H9 (cell line): ENCODE measurements at regions not wholly inside any gene's neighbourhood (a gene's known extent, or its start where the extent isn't known, plus 50 kb on each side); places are given as distances from the start of the nearest gene placed in this dataset. TPM values are rescaled to one million over a fixed set of nuclear protein-coding genes. Genes with fewer than 3 reads are reported as not detected.
"Not testable (repeated sequence)": the region's sequence is repeated elsewhere in the genome, so short reads cannot be mapped to it uniquely, and the experiment has no call there.

Experiments
- DNase-seq: peaks from one replicate; pipeline ENCODE4 v3.0.0-alpha.2; 2017
- H2AFZ ChIP-seq: one replicate; pipeline ENCODE4 v1.6.1; 2013; ENCODE audit warnings: mild to moderate bottlenecking, low read length, control low read depth, moderate library complexity
- H2AK5ac ChIP-seq: 2 replicates; pipeline ENCODE4 v1.6.1; 2013; ENCODE audit warnings: low read length, control low read depth, mixed read lengths; ENCODE audit not compliant: insufficient read length
- H2BK120ac ChIP-seq: one replicate; pipeline ENCODE4 v1.6.1; 2013; ENCODE audit warnings: low read depth, mild to moderate bottlenecking, low read length, control low read depth, inconsistent platforms; ENCODE audit not compliant: poor library complexity, severe bottlenecking
- H2BK12ac ChIP-seq: 2 replicates; pipeline ENCODE4 v1.6.1; 2013; ENCODE audit warnings: low read length, control low read depth, mixed read lengths, low read depth; ENCODE audit not compliant: insufficient read length
- H2BK15ac ChIP-seq: 2 replicates; pipeline ENCODE4 v1.6.1; 2013; ENCODE audit warnings: low read depth, low read length, control low read depth
- H2BK20ac ChIP-seq: one replicate; pipeline ENCODE4 v1.6.1; 2013; ENCODE audit warnings: low read depth, mild to moderate bottlenecking, low read length, control low read depth, inconsistent platforms; ENCODE audit not compliant: poor library complexity, severe bottlenecking
- H2BK5ac ChIP-seq: 2 replicates; pipeline ENCODE4 v1.6.1; 2013; ENCODE audit warnings: low read length, control low read depth, mixed read lengths; ENCODE audit not compliant: insufficient read length
- H3K14ac ChIP-seq: 2 replicates; pipeline ENCODE4 v1.6.1; 2013; ENCODE audit warnings: low read length, control low read depth; ENCODE audit not compliant: insufficient read depth
- H3K18ac ChIP-seq: 2 replicates; pipeline ENCODE4 v1.6.1; 2013; ENCODE audit warnings: low read depth, mild to moderate bottlenecking, mixed read lengths, low read length, control low read depth; ENCODE audit not compliant: insufficient read length
- H3K23ac ChIP-seq: 2 replicates; pipeline ENCODE4 v1.6.1; 2013; ENCODE audit warnings: low read length, control low read depth, mixed read lengths, low read depth; ENCODE audit not compliant: insufficient read length
- H3K23me2 ChIP-seq: 2 replicates; pipeline ENCODE4 v1.6.1; 2013; ENCODE audit warnings: low read depth, mild to moderate bottlenecking, mixed read lengths, low read length, control low read depth; ENCODE audit not compliant: insufficient read length, poor library complexity, severe bottlenecking
- H3K27ac ChIP-seq: 2 replicates; pipeline ENCODE4 v1.5.1; 2013; ENCODE audit warnings: low read length, control low read depth, mixed read lengths, low read depth; ENCODE audit not compliant: insufficient read length
- H3K27me3 ChIP-seq: 2 replicates; pipeline ENCODE4 v1.6.1; 2013; ENCODE audit warnings: low read length, control low read depth, inconsistent platforms; ENCODE audit not compliant: insufficient read depth
- H3K4ac ChIP-seq: 2 replicates; pipeline ENCODE4 v1.6.1; 2013; ENCODE audit warnings: low read depth, mild to moderate bottlenecking, control low read depth, inconsistent platforms, low read length, moderate library complexity
- H3K4me1 ChIP-seq: 2 replicates; pipeline ENCODE4 v1.6.1; 2013; ENCODE audit warnings: low read length, control low read depth, inconsistent platforms; ENCODE audit not compliant: insufficient read depth
- H3K4me2 ChIP-seq: 2 replicates; pipeline ENCODE4 v1.6.1; 2013; ENCODE audit warnings: low read length, control low read depth, mixed read lengths; ENCODE audit not compliant: insufficient read length, insufficient read depth
- H3K56ac ChIP-seq: 2 replicates; pipeline ENCODE4 v1.6.1; 2013; ENCODE audit warnings: low read depth, mild to moderate bottlenecking, mixed read lengths, low read length, control low read depth; ENCODE audit not compliant: insufficient read length
- H3K79me1 ChIP-seq: 2 replicates; pipeline ENCODE4 v1.6.1; 2013; ENCODE audit warnings: low read depth, mild to moderate bottlenecking, moderate library complexity, low read length, control low read depth, inconsistent platforms; ENCODE audit not compliant: insufficient read depth, poor library complexity, severe bottlenecking
- H3K79me2 ChIP-seq: 2 replicates; pipeline ENCODE4 v1.6.1; 2013; ENCODE audit warnings: low read length, control low read depth, inconsistent platforms; ENCODE audit not compliant: insufficient read depth
- H3K9ac ChIP-seq: 2 replicates; pipeline ENCODE4 v1.6.1; 2013; ENCODE audit warnings: low read length, control low read depth, mixed read lengths; ENCODE audit not compliant: insufficient read length; ENCODE audit errors: extremely low read depth
- H3K9me3 ChIP-seq: one replicate; pipeline ENCODE4 v1.6.1; 2013; ENCODE audit warnings: low read depth, low read length, inconsistent platforms; ENCODE audit not compliant: control insufficient read depth
- H3T11ph ChIP-seq: one replicate; pipeline ENCODE4 v1.6.1; 2013; ENCODE audit warnings: mild to moderate bottlenecking, low read length, control low read depth, inconsistent platforms
- H4K20me1 ChIP-seq: one replicate; pipeline ENCODE4 v1.6.1; 2013; ENCODE audit not compliant: control insufficient read depth, insufficient read length, insufficient read depth
- H4K5ac ChIP-seq: 2 replicates; pipeline ENCODE4 v1.6.1; 2013; ENCODE audit warnings: low read depth, mild to moderate bottlenecking, mixed read lengths, low read length, control low read depth; ENCODE audit not compliant: insufficient read length
- H4K8ac ChIP-seq: replicated peaks from 2 replicates; pipeline ENCODE4 v1.6.1; 2013; ENCODE audit warnings: low read length, control low read depth, mixed read lengths, low read depth; ENCODE audit not compliant: insufficient read length
- H4K91ac ChIP-seq: 2 replicates; pipeline ENCODE4 v1.6.1; 2013; ENCODE audit warnings: low read depth, mild to moderate bottlenecking, moderate library complexity, mixed read lengths, low read length, control low read depth; ENCODE audit not compliant: insufficient read length
- H3K27ac Mint-ChIP-seq, 3 experiments: 2 replicates in 2 of 3; 3 replicates in 1 of 3; pipeline ENCODE4 v1.8.0; 2020 to 2021; ENCODE audit warnings: mixed read lengths in 3 of 3, mild to moderate bottlenecking in 1 of 3, moderate library complexity in 1 of 3
- H3K27me3 Mint-ChIP-seq: 2 replicates; pipeline ENCODE4 v1.8.0; 2021; ENCODE audit warnings: low read depth, mild to moderate bottlenecking, moderate library complexity, mixed read lengths
- H3K36me3 Mint-ChIP-seq, 3 experiments: 2 replicates in 2 of 3; 3 replicates in 1 of 3; pipeline ENCODE4 v1.8.0; 2020 to 2021; ENCODE audit warnings: low read depth in 3 of 3, mixed read lengths in 3 of 3; ENCODE audit not compliant: insufficient read depth in 1 of 3
- H3K4me1 Mint-ChIP-seq, 2 experiments: 2 replicates each; pipeline ENCODE4 v1.8.0; 2020; ENCODE audit warnings: mixed read lengths in 2 of 2
- H3K4me3 Mint-ChIP-seq, 2 experiments: 2 replicates in 1 of 2; 3 replicates in 1 of 2; pipeline ENCODE4 v1.8.0; 2020 to 2021; ENCODE audit warnings: mild to moderate bottlenecking in 2 of 2, mixed read lengths in 2 of 2, moderate library complexity in 1 of 2
- H3K9me3 Mint-ChIP-seq, 2 experiments: 2 replicates in 1 of 2; 3 replicates in 1 of 2; pipeline ENCODE4 v1.8.0; 2020; ENCODE audit warnings: mild to moderate bottlenecking in 2 of 2, mixed read lengths in 2 of 2, moderate library complexity in 1 of 2
- WGBS: extraction: QIAGEN DNeasy Blood & Tissue Kit; methylation state at CpG from one replicate; pipeline ENCODE4 v1.1.7; 2013; ENCODE audit warnings: missing lambda C conversion rate, low lambda C conversion rate, mixed read lengths; ENCODE audit not compliant: insufficient read length; ENCODE audit errors: extremely low coverage; 5-methylcytosine and 5-hydroxymethylcytosine counted together
- microRNA-seq: library from miRNA; unstranded; fragments of <30 nt; microRNA quantifications from one replicate; pipeline ENCODE4, GENCODE V29; 2020; ENCODE audit warnings: borderline microRNAs expressed

DNA sequence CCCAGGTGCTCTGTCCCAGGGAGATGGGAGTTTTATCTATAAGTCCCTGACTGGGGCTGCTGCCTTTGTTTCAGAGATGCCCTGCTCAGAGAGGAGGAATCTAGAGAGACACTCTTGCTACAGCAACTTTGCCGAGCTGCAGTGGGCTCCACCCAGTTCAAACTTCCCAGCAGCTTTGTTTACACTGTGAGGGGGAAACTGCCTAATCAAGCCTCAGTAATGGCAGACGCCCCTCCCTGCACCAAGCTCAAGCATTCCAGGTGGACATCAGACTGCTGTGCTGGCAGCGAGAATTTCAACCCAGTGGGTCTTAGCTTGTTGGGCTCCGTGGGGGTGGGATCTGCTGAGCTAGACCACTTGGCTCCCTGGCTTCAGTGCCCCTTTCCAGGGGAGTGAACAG lies 50.2 kb upstream of the RASA1 start:
- peaks cover 7 to 10% of the 10 kb centered on the region in 2 experiments; a peak in 3 of 4 replicates for H3K4me1 Mint-ChIP-seq
- not testable (repeated sequence) for H2BK20ac ChIP-seq, H3K56ac ChIP-seq, H3K79me2 ChIP-seq, H3K18ac ChIP-seq, DNase-seq, H3K4me2 ChIP-seq, H3T11ph ChIP-seq, H3K9me3 ChIP-seq, H3K23ac ChIP-seq, H3K4me3 Mint-ChIP-seq, H3K4ac ChIP-seq, H2BK15ac ChIP-seq, H3K14ac ChIP-seq, H3K79me1 ChIP-seq, H3K9me3 Mint-ChIP-seq, H3K27ac ChIP-seq, H3K23me2 ChIP-seq, H2AK5ac ChIP-seq, H2BK120ac ChIP-seq, H2AFZ ChIP-seq, H3K4me1 ChIP-seq, H3K27me3 Mint-ChIP-seq, H4K91ac ChIP-seq, H4K5ac ChIP-seq, H2BK12ac ChIP-seq, H3K27me3 ChIP-seq, H3K36me3 Mint-ChIP-seq, H3K27ac Mint-ChIP-seq, H3K9ac ChIP-seq, H2BK5ac ChIP-seq, H4K20me1 ChIP-seq, H4K8ac ChIP-seq
- WGBS, result no CpG with 5 or more reads among the region's 4 CpGs

Small RNA genes lying in the stretch of these regions (microRNA-seq; reads per million reads assigned to microRNA genes)
- gene MIR4280, result not detected
